Liver (tissue), 8 donors: ENCODE measurements at regions not wholly inside any gene's neighbourhood (a gene's known extent, or its start where the extent isn't known, plus 50 kb on each side); places are given as distances from the start of the nearest gene placed in this dataset.

Experiments used
- DNase-seq: peaks from one replicate; pipeline ENCODE4 v3.0.0-alpha.2; 2017; ENCODE audit warnings: low spot score
- H3K27ac ChIP-seq, 2 donors: one replicate each; pipeline ENCODE4 v1.7.0; 2013; ENCODE audit warnings: inconsistent platforms in 2 of 2, low read length in 2 of 2, control low read depth in 1 of 2, low read depth in 1 of 2, mild to moderate bottlenecking in 1 of 2
- H3K27me3 ChIP-seq, 4 donors: one replicate each; pipeline versions ENCODE4 v1.6.1 to v1.7.0; 2013; ENCODE audit warnings: low read length in 3 of 4, inconsistent platforms in 1 of 4, mild to moderate bottlenecking in 1 of 4, moderate library complexity in 1 of 4; ENCODE audit not compliant: control insufficient read depth in 4 of 4, insufficient read depth in 4 of 4
- H3K36me3 ChIP-seq, 4 donors: one replicate each; pipeline versions ENCODE4 v1.6.1 to v1.7.0; 2013; ENCODE audit warnings: low read length in 3 of 4, mild to moderate bottlenecking in 3 of 4, low read depth in 1 of 4, moderate library complexity in 1 of 4; ENCODE audit not compliant: control insufficient read depth in 4 of 4, insufficient read depth in 3 of 4
- H3K4me1 ChIP-seq, 4 donors: one replicate each; pipeline versions ENCODE4 v1.6.1 to v1.7.0; 2013; ENCODE audit warnings: low read length in 3 of 4, mild to moderate bottlenecking in 3 of 4, moderate library complexity in 1 of 4; ENCODE audit not compliant: control insufficient read depth in 4 of 4, insufficient read depth in 4 of 4
- H3K4me3 ChIP-seq, 3 donors: one replicate each; pipeline versions ENCODE4 v1.6.1 to v1.7.0; 2013; ENCODE audit warnings: low read length in 3 of 3, control low read depth in 1 of 3, low read depth in 1 of 3, mild to moderate bottlenecking in 1 of 3
- H3K9ac ChIP-seq, 2 donors: one replicate each; pipeline ENCODE4 v1.7.0; 2013; ENCODE audit warnings: low read length in 2 of 2, mild to moderate bottlenecking in 2 of 2, moderate library complexity in 2 of 2, control low read depth in 1 of 2, low read depth in 1 of 2
- H3K9me3 ChIP-seq, 4 donors: one replicate each; pipeline versions ENCODE4 v1.6.1 to v1.7.0; 2013; ENCODE audit warnings: low read length in 3 of 4; ENCODE audit not compliant: control insufficient read depth in 4 of 4
- ATF3 ChIP-seq: IDR thresholded peaks from 2 replicates; pipeline ENCODE4 v1.6.1; 2016; ENCODE audit warnings: antibody characterized with exemption
- CTCF ChIP-seq: fragments of 150-350 bp; IDR thresholded peaks from 2 replicates; pipeline ENCODE4 v1.5.1; 2017; ENCODE audit warnings: improper control_type of control experiment, low read depth, low read length; ENCODE audit not compliant: missing input control
- EGR1 ChIP-seq, 2 donors: IDR thresholded peaks; 2 replicates each; pipeline ENCODE4 v1.6.1; 2016 to 2018; ENCODE audit warnings: antibody characterized with exemption in 2 of 2, low read depth in 2 of 2
- FOXA1 ChIP-seq: IDR thresholded peaks from 2 replicates; pipeline ENCODE4 v1.6.1; 2016; ENCODE audit warnings: antibody characterized with exemption
- FOXA2 ChIP-seq: IDR thresholded peaks from 2 replicates; pipeline ENCODE4 v1.6.1; 2016; ENCODE audit warnings: antibody characterized with exemption
- GABPA ChIP-seq, 2 donors: IDR thresholded peaks in 1 of 2; conservative IDR thresholded peaks in 1 of 2; 2 replicates each; pipeline ENCODE4 v1.6.1; 2016; ENCODE audit warnings: antibody characterized with exemption in 2 of 2, mild to moderate bottlenecking in 1 of 2, moderate library complexity in 1 of 2
- HNF4A ChIP-seq, 2 donors: conservative IDR thresholded peaks; 2 replicates each; pipeline ENCODE4 v1.6.1; 2016; ENCODE audit warnings: antibody characterized with exemption in 2 of 2, mild to moderate bottlenecking in 2 of 2
- HNF4G ChIP-seq: IDR thresholded peaks from 2 replicates; pipeline ENCODE4 v1.6.1; 2016; ENCODE audit warnings: antibody characterized with exemption
- JUND ChIP-seq, 2 donors: IDR thresholded peaks; 2 replicates each; pipeline ENCODE4 v1.6.1; 2016; ENCODE audit warnings: antibody characterized with exemption in 2 of 2
- MAX ChIP-seq: IDR thresholded peaks from 2 replicates; pipeline ENCODE4 v1.6.1; 2016; ENCODE audit warnings: antibody characterized with exemption
- NR2F2 ChIP-seq: IDR thresholded peaks from 2 replicates; pipeline ENCODE4 v1.6.1; 2016; ENCODE audit warnings: antibody characterized with exemption
- RAD21 ChIP-seq, 2 donors: IDR thresholded peaks; 2 replicates each; pipeline ENCODE4 v1.6.1; 2016; ENCODE audit warnings: antibody characterized with exemption in 2 of 2, mild to moderate bottlenecking in 2 of 2
- REST ChIP-seq: IDR thresholded peaks from 2 replicates; pipeline ENCODE4 v1.6.1; 2016; ENCODE audit warnings: antibody characterized with exemption, mild to moderate bottlenecking
- RXRA ChIP-seq, 2 donors: IDR thresholded peaks; 2 replicates each; pipeline ENCODE4 v1.6.1; 2017 to 2018; ENCODE audit warnings: antibody characterized with exemption in 2 of 2, mild to moderate bottlenecking in 1 of 2
- SP1 ChIP-seq: IDR thresholded peaks from 2 replicates; pipeline ENCODE4 v1.6.1; 2018; ENCODE audit warnings: antibody characterized with exemption, mild to moderate bottlenecking
- TAF1 ChIP-seq: conservative IDR thresholded peaks from 2 replicates; pipeline ENCODE4 v1.6.1; 2016; ENCODE audit warnings: antibody characterized with exemption, mild to moderate bottlenecking
- YY1 ChIP-seq: IDR thresholded peaks from 2 replicates; pipeline ENCODE4 v1.6.1; 2016; ENCODE audit warnings: antibody characterized with exemption, mild to moderate bottlenecking
- ZBTB33 ChIP-seq: IDR thresholded peaks from 2 replicates; pipeline ENCODE4 v1.6.1; 2016; ENCODE audit warnings: antibody characterized with exemption
- WGBS: extraction: QIAGEN DNeasy Blood & Tissue Kit; methylation state at CpG from one replicate; pipeline ENCODE4 v1.1.7; 2013; 5-methylcytosine and 5-hydroxymethylcytosine counted together
- donor health status: healthy.
- donor health status: healthy.
- donor health status: healthy.
- donor health status: healthy.
- donor health status: healthy.

GRCh38 chr4:116020141-116020722, 906.8 kb upstream of the NDST4 start:
- TF ChIP-seq ZBTB33 (no peak), MAX (no peak), REST (no peak), CTCF (no peak), YY1 (no peak), GABPA (IDR thresholded peaks at IDR 0.05 in 1 of 2, conservative IDR thresholded peaks at IDR 0.05 in 1 of 2) (no peak), RAD21 (IDR thresholded peaks at IDR 0.05) (no peak), JUND (IDR thresholded peaks at IDR 0.05) (no peak), HNF4G (no peak), FOXA1 (no peak), NR2F2 (no peak), SP1 (no peak), HNF4A (conservative IDR thresholded peaks at IDR 0.05) (no peak), FOXA2 (no peak), EGR1 (IDR thresholded peaks at IDR 0.05; ENCODE audit: low read depth in 2 of 2) (no peak), TAF1 (no peak), RXRA (IDR thresholded peaks at IDR 0.05) (no peak)
- WGBS: 89% methylated on average over 4 of the region's 4 CpGs
- Histone ChIP-seq H3K27me3 (no peaks in the 10 kb centered on the region), H3K4me1 (peaks cover 0 to 6% (median 2%) of the 10 kb centered on the region in 4 donors), H3K9ac (no peak overlapping the region), H3K36me3 (no peaks in the 10 kb centered on the region), H3K27ac (no peak overlapping the region), H3K9me3 (peaks cover 0 to 22% (median 13%) of the 10 kb centered on the region in 4 donors), H3K4me3 (no peak overlapping the region)
- DNase-seq: no peak

- Histone ChIP-seq H3K36me3 (no peaks in the 10 kb centered on the region), H3K9me3 (peaks cover 0 to 30% (median 16%) of the 10 kb centered on the region in 4 donors), H3K4me1 (no peaks in the 10 kb centered on the region), H3K9ac (no peak overlapping the region), H3K27me3 (no peaks in the 10 kb centered on the region), H3K27ac (no peak overlapping the region), H3K4me3 (no peak overlapping the region)
- 85% methylated on average over 3 of the region's 3 CpGs for WGBS
- TF ChIP-seq HNF4G (no peak), RXRA (IDR thresholded peaks at IDR 0.05) (no peak), JUND (IDR thresholded peaks at IDR 0.05) (no peak), FOXA2 (no peak), NR2F2 (no peak), MAX (no peak), FOXA1 (no peak), GABPA (IDR thresholded peaks at IDR 0.05 in 1 of 2, conservative IDR thresholded peaks at IDR 0.05 in 1 of 2) (no peak), ATF3 (no peak), RAD21 (IDR thresholded peaks at IDR 0.05) (no peak), YY1 (no peak), REST (no peak)
- no peak for DNase-seq
Observed at GRCh38 chr4:116018831-116019230, 905.4 kb upstream of the NDST4 start.
